Bronchial epithelial cell (primary cell): ENCODE measurements at regions not wholly inside any gene's neighbourhood (a gene's known extent, or its start where the extent isn't known, plus 50 kb on each side); places are given as distances from the start of the nearest gene placed in this dataset.
A peak's percentile ranks its signal among the peaks of the same experiment; 100 is the strongest.

ENCODE experiments used
- DNase-seq: peaks from one replicate; pipeline ENCODE4 v3.0.0-alpha.2; 2010; ENCODE audit warnings: low read depth
- FAIRE-seq: peaks from 2 replicates; lab custom pipeline; 2011; peaks lifted over from hg19 to GRCh38; lab: Jason Lieb, UNC
- H3K27me3 ChIP-seq: 2 replicates; pipeline ENCODE4 v1.5.1; 2011; ENCODE audit warnings: low read length; ENCODE audit not compliant: control insufficient read depth, insufficient read depth
- H3K36me3 ChIP-seq: 2 replicates; pipeline ENCODE4 v1.5.1; 2011; ENCODE audit warnings: low read length; ENCODE audit not compliant: control insufficient read depth, insufficient read depth
- H3K4me3 ChIP-seq: 2 replicates; pipeline ENCODE4 v1.5.1; 2011; ENCODE audit warnings: mild to moderate bottlenecking, low read depth, low read length, control low read depth
- CTCF ChIP-seq: IDR thresholded peaks from 2 replicates; pipeline ENCODE4 v1.5.1; 2011; ENCODE audit warnings: mild to moderate bottlenecking, moderate library complexity, low read length, control low read depth, inconsistent platforms; ENCODE audit not compliant: insufficient read depth, severe bottlenecking

GRCh38 chr1:187819086-187819485 lies 990.3 kb downstream of the PLA2G4A start:
- no peak for TF ChIP-seq CTCF
- no peak for FAIRE-seq
- no peak for DNase-seq

GRCh38 chr1:187836557-187836956 lies 1007.8 kb downstream of the PLA2G4A start:
- no peak for TF ChIP-seq CTCF
- Histone ChIP-seq H3K36me3 (no peaks in the 10 kb centered on the region), H3K27me3 (no peaks in the 10 kb centered on the region), H3K4me3 (no peak overlapping the region)
- FAIRE-seq (no peak), DNase-seq (no peak)

More at GRCh38 chr1:187819086-187819485, 990.3 kb downstream of the PLA2G4A start:
- Histone ChIP-seq H3K36me3 (no peaks in the 10 kb centered on the region), H3K4me3 (no peak overlapping the region), H3K27me3 (no peaks in the 10 kb centered on the region)

- H3K4me3 ChIP-seq, result no peak overlapping the region
- DNase-seq (no peak), FAIRE-seq (no peak)
- TF ChIP-seq CTCF, result no peak
- H3K27me3 ChIP-seq, result no peaks in the 10 kb centered on the region
- no peaks in the 10 kb centered on the region for H3K36me3 ChIP-seq
Observed at GRCh38 chr1:187837787-187838186, 1009.0 kb downstream of the PLA2G4A start.

GRCh38 chr1:187838335-187839293 lies 1009.9 kb downstream of the PLA2G4A start:
- FAIRE-seq (no peak), DNase-seq (peak; percentile 10)
- no peaks in the 10 kb centered on the region for H3K27me3 ChIP-seq
- no peak overlapping the region for H3K4me3 ChIP-seq
- H3K36me3 ChIP-seq, result no peaks in the 10 kb centered on the region
- no peak for TF ChIP-seq CTCF

- Histone ChIP-seq H3K36me3 (no peaks in the 10 kb centered on the region), H3K27me3 (no peaks in the 10 kb centered on the region), H3K4me3 (no peak overlapping the region)
- DNase-seq (peak; percentile 30), FAIRE-seq (peak; percentile 68)
- TF ChIP-seq CTCF, result no peak
Observed at GRCh38 chr1:187839873-187840272, 1011.1 kb downstream of the PLA2G4A start.

GRCh38 chr1:187840557-187840956 lies 1011.8 kb downstream of the PLA2G4A start:
- no peak for TF ChIP-seq CTCF
- Histone ChIP-seq H3K36me3 (no peaks in the 10 kb centered on the region), H3K4me3 (no peak overlapping the region), H3K27me3 (no peaks in the 10 kb centered on the region)
- DNase-seq (no peak), FAIRE-seq (no peak)
